Left lobe of liver (tissue), 2 donors: ENCODE measurements at regions not wholly inside any gene's neighbourhood (a gene's known extent, or its start where the extent isn't known, plus 50 kb on each side); places are given as distances from the start of the nearest gene placed in this dataset.

ENCODE experiments used
- ATAC-seq: fragments of 200-7000 bp; cut with Tn5 transposase; one replicate; pipeline ENCODE4 v1.9.1; 2020; ENCODE audit warnings: mild to moderate bottlenecking, moderate library complexity
- DNase-seq: peaks from one replicate; pipeline ENCODE4 v3.0.0-alpha.2; 2020; ENCODE audit warnings: low spot score
- donor health status: DM: no; HTN: no; CAD: no; lungs with moderate emphysema.
- donor health status: DM: no; HTN: yes; CAD: no.

GRCh38 chr10:56902554-56902953 is 541.5 kb upstream of the ZWINT start:
- DNase-seq (no peak), ATAC-seq (no peak)

DNA sequence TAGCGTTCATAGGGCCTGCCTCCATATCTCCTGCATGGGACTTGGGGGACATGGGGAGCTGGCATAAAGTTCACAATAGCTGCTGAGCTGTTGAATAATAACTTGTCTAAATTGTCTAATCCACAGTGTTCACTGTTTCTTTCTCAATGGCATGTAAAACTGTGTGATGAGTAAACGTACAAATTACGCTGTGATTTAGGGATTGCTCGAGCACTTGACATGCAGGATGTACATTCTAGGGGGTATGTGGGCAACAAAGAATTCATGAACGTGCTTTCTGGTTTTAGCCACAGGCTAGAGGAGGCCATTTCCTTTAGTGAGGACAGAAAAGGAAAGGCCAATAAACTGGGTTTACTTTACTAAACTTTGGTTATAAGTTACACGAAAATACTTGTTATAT is 534.2 kb upstream of the ZWINT start:
- no peak for ATAC-seq

DNA sequence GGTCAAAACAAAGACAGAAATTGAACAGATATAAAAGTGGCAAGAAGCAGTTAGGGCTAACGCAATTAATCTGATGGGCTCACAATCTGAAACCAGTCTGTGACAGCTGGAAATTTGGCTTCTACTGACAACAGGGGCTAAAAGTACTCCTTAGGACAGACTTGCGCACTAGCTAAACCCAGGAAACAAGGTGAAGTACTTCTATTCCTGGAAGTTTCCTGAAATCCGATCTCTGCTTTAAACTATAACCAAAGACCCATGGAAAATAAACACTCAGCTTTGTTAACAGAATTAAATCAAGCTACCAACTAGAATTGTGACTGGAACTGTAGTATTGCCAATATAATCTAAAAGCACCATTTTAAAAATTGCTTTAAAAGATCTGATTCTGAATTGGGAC is 520.2 kb upstream of the ZWINT start:
- ATAC-seq: no peak
- DNase-seq: no peak

More for the DNA sequence above, 534.2 kb upstream of the ZWINT start:
- no peak for DNase-seq

DNA sequence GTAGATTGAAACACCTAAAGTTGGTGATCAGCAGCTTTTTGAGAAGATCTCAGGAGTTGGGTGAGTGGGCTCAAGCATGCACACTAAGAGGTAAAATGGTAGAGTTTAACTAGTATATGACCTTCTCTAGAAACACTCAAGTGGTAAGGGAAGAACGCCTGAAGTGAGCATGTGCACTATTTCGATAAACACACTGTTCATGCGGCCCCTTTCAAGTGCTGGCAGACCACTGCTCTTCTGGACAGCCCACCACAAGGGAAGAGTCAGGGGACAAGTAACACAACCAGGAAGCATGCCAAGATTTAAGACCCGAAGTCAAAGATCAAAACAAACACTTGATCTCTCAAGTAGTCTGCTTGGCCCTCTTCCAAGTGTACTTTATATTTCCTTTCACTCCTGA is 519.5 kb upstream of the ZWINT start:
- DNase-seq (no peak), ATAC-seq (no peak)

GRCh38 chr10:56874950-56875349 is 513.9 kb upstream of the ZWINT start:
- ATAC-seq (no peak), DNase-seq (no peak)

DNA sequence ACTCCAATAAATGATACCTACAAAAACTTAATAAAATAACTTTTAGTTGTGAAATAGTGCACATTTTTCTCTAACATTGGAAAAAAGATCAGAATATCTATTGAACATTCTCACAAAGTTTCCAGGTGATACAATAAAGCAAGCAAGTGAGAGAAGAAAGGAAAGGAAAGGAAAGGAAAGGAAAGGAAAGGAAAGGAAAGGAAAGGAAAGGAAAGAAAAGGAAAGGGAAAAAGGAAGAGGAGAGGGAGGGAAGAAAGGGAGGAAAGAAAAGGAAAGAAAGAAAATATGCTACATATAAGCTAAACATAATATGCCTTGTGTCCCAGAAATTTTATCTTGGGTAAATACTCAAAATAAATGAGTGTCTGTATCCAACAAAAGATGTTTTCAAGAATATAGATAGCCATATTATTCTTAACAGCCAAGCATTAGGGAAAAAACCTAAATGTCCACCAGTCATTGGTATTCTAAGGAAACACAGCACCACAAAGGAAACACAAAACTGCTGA is 510.2 kb upstream of the ZWINT start:
- no peak for DNase-seq

DNA sequence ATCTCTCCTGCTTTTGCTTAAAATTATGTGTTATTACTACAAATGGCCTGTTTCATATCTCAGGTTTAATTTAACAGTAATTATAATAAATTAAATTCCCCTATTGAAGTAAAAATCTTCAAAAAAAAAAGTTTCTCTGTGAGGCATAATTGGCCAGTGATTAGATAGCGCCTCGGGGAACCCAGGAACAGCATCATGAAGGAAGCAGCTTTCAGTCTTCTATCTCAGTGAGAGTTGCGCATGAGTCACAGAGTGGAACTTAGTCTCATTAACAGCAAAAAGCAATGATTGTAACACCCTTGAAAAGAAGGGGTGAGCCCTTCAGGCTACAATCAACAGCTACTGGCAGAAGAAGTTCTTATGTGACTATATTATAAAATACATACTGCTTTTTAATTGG is 506.2 kb upstream of the ZWINT start:
- ATAC-seq (no peak), DNase-seq (no peak)

More for the DNA sequence above, 510.2 kb upstream of the ZWINT start:
- no peak for ATAC-seq

GRCh38 chr10:56856569-56856968 is 495.5 kb upstream of the ZWINT start:
- no peak for ATAC-seq
- no peak for DNase-seq

DNA sequence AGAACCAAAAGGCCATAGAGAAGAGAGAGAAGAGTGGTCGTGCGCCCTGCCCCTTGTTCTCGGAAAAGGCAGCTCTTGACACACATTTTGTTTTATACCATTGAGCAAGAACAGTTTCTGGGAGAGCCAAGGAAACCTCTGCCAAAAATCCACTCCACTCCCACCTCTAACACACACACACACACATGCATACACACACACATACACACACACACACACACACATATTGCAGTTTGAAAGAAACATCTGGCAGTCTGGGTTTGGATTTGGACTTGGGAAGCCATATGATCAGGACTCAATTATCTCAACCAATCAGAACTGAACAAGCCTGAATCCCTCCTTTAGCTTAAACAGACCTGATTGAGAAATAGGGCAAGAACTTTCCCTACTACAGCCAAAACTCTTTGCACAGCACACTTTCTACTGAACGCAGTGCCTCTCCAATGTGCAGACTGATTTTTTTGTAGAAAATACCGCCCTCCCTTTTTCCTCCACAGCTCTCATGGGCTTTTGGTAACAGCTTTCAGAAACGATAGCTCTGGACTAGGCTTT is 484.0 kb upstream of the ZWINT start:
- no peak for DNase-seq
- no peak for ATAC-seq

DNA sequence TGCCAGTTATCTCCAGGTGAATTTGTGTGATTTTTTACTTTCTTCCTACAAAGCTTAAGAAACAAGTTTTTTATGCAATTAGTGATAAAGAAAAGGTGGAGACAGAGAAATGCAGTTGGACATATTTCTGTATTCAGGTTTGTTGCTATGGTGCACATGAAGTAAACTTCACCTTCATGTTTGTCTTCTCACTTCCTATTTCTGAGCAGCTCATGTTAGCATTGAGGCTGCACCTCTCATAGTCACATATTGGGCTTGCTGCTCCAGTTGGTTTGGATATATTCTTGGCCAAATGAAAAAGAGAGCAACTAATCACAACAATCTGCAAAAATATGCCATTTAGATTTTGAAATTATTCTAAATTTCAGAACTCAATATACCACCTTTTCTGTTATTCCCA is 475.6 kb upstream of the ZWINT start:
- DNase-seq: no peak
- ATAC-seq: no peak

GRCh38 chr10:56831681-56832080 is 470.6 kb upstream of the ZWINT start:
- no peak for ATAC-seq
- no peak for DNase-seq

GRCh38 chr10:56823849-56824248 is 462.8 kb upstream of the ZWINT start:
- ATAC-seq: peak; percentile 55
- DNase-seq: no peak

- no peak for ATAC-seq
- DNase-seq: no peak
Measured at GRCh38 chr10:56805022-56805421, 444.0 kb upstream of the ZWINT start.

- DNase-seq: no peak
- ATAC-seq: no peak
Measured at GRCh38 chr10:56785292-56785691, 424.2 kb upstream of the ZWINT start.

- DNase-seq: no peak
Measured at GRCh38 chr10:56782503-56782902, 421.4 kb upstream of the ZWINT start.

GRCh38 chr10:56771343-56771742 is 410.3 kb upstream of the ZWINT start:
- ATAC-seq (no peak), DNase-seq (no peak)

More at GRCh38 chr10:56782503-56782902, 421.4 kb upstream of the ZWINT start:
- ATAC-seq: no peak

- DNase-seq: no peak
- no peak for ATAC-seq
Measured at GRCh38 chr10:56763090-56763489, 402.0 kb upstream of the ZWINT start.

DNA sequence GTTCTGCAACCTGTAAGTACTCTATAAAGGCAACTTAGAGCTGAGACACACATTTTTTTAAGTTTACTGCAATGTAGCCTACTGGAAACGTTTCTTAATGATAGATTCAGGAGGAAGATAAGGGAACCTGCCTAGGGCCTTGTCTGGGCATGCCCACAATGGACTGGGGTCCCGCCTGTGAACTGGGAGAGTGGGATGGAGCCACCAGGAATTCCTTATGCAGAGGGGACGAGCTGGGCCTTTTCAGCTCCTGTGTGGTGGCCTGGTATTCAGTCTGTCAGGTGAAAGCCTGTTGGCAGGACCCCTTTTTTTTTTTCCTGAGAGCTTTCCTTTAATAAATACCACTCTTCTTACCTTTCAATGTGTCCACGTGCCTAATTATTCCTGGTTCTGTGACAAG is 384.4 kb upstream of the ZWINT start:
- DNase-seq (no peak), ATAC-seq (no peak)

GRCh38 chr10:56728349-56728748 is 367.3 kb upstream of the ZWINT start:
- ATAC-seq (no peak), DNase-seq (no peak)

- no peak for ATAC-seq
- no peak for DNase-seq
Measured at GRCh38 chr10:56722912-56723311, 361.9 kb upstream of the ZWINT start.

DNA sequence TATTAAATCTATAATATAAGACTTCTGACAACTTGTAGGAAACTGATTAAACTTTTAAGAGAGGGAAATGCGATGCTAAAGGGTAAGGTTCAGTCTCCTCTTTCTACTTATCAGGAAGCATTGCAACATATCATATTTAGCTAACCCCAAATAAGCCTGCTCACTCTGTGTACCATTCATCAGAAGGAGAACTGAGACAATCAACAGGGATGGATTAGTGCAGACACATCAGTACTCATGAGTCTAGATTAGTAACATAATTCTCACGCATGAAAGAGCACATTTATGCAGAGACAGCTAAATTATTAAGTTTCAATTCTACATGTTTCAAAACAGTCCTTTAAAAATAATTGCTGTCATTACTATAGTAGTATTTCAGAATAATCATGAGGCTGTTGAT is 354.2 kb upstream of the ZWINT start:
- no peak for ATAC-seq

DNA sequence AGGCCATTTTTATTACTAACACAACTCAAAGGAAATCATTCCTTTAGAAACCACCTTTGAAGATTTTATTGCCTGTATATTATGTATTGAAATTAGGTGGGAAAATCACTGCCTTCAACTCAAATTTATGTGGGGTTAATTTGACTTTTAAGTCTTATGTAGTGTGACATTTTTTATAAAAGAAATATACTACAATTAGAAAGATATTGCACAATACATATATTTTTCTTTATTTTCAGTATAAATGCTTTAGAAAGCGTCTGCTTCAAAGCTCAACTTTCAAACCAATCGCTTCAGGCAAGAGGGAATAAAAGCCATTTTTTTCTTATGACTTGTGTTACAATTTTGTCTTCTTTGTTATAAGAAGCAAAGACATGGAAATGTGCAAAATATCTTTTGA is 337.4 kb upstream of the ZWINT start:
- no peak for DNase-seq
- no peak for ATAC-seq

More for the DNA sequence above, 354.2 kb upstream of the ZWINT start:
- no peak for DNase-seq

DNA sequence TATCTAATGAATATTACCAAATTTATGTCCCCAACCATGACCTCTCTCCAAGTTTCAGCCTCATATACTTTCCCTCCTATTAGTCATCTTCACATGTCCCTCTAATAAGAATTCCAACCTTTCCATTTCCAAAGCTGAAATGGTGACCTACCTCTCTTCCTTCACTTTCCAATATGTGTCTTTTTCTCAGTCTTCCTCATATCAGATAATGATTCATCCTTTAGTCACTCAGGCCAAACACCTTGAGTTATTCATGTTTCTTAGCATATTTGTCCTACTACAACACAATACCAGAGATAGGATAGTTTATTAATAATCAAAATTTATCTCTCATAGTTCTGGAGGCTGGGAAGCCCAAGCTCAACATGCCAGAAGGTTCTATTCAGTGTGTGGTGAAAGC is 318.5 kb upstream of the ZWINT start:
- DNase-seq: no peak
- ATAC-seq: no peak
